B cell (primary cell): ENCODE measurements at regions not wholly inside any gene's neighbourhood (a gene's known extent, or its start where the extent isn't known, plus 50 kb on each side); places are given as distances from the start of the nearest gene placed in this dataset.

ENCODE experiments used
- ATAC-seq: fragments of 200-7000 bp; cut with Tn5 transposase; one replicate; pipeline ENCODE4 v1.10.0; 2021; ENCODE audit warnings: low read depth, mild to moderate bottlenecking, moderate number of reproducible peaks, moderate library complexity
- CTCF ChIA-PET: fragments of 350-600 bp; sonication (Branson Sonifier 250); formaldehyde crosslinking; loops from one replicate; lab custom pipeline; 2021; ENCODE audit warnings: antibody characterized with exemption, inconsistent platforms; lab: Charles Lee
- POLR2A ChIA-PET: fragments of 350-600 bp; sonication (Branson Sonifier 250); formaldehyde crosslinking; loops from one replicate; lab custom pipeline; 2021; ENCODE audit warnings: antibody characterized with exemption; lab: Charles Lee
- DNase-seq: peaks from one replicate; pipeline ENCODE4 v3.0.0; 2013
- H2AFZ ChIP-seq: 2 replicates; pipeline ENCODE4 v1.6.1; 2012; ENCODE audit warnings: mild to moderate bottlenecking, low read depth, low read length; ENCODE audit not compliant: insufficient read depth, poor library complexity, severe bottlenecking
- H3K27ac ChIP-seq, 2 donors: 1 replicate in 1 of 2; 2 replicates in 1 of 2; pipeline ENCODE4 v1.5.1; 2012 to 2013; ENCODE audit warnings: low read length in 2 of 2, mild to moderate bottlenecking in 2 of 2, moderate library complexity in 1 of 2
- H3K27me3 ChIP-seq, 4 experiments: fragments of 200-600 bp in 1 of 4; sonication (generic) in 1 of 4; replicated peaks in 1 of 4; 1 replicate in 2 of 4; 2 replicates in 2 of 4; pipeline versions ENCODE4 v1.6.1 to v1.7.0; 2013 to 2016; ENCODE audit warnings: low read length in 3 of 4, mild to moderate bottlenecking in 2 of 4, mixed read lengths in 1 of 4, moderate library complexity in 1 of 4; ENCODE audit not compliant: insufficient read depth in 4 of 4, control insufficient read depth in 3 of 4; ENCODE audit errors: control extremely low read depth in 1 of 4
- H3K36me3 ChIP-seq, 2 experiments: replicated peaks in 1 of 2; 1 replicate in 1 of 2; 2 replicates in 1 of 2; pipeline versions ENCODE4 v1.6.1 to v1.7.1; 2013; ENCODE audit warnings: low read length in 1 of 2; ENCODE audit not compliant: insufficient read depth in 2 of 2, control insufficient read depth in 1 of 2; ENCODE audit errors: control extremely low read depth in 1 of 2, extremely low read depth in 1 of 2
- H3K4me1 ChIP-seq, 2 donors: fragments of 200-600 bp in 1 of 2; sonication (generic) in 1 of 2; 1 replicate in 1 of 2; 2 replicates in 1 of 2; pipeline versions ENCODE4 v1.5.1 to v1.6.1; 2013 to 2017; ENCODE audit warnings: low read length in 2 of 2; ENCODE audit not compliant: control insufficient read depth in 2 of 2, insufficient read depth in 2 of 2
- H3K4me2 ChIP-seq: replicated peaks from 2 replicates; pipeline ENCODE3; 2012; ENCODE audit warnings: mild to moderate bottlenecking, low read depth, low read length; ENCODE audit not compliant: poor library complexity, severe bottlenecking
- H3K4me3 ChIP-seq, 5 experiments: fragments of 200-600 bp in 1 of 5; sonication (generic) in 1 of 5; 1 replicate in 3 of 5; 2 replicates in 2 of 5; pipeline versions ENCODE4 v1.5.1 to v1.7.0; 2011 to 2016; ENCODE audit warnings: low read length in 4 of 5, mild to moderate bottlenecking in 4 of 5, low read depth in 2 of 5, control low read depth in 1 of 5, moderate library complexity in 1 of 5; ENCODE audit not compliant: insufficient read depth in 1 of 5; ENCODE audit errors: control extremely low read depth in 1 of 5, extremely low read depth in 1 of 5
- H3K79me2 ChIP-seq: fragments of 200-600 bp; sonication (generic); one replicate; pipeline ENCODE4 v1.6.0; 2016; ENCODE audit warnings: low read length; ENCODE audit not compliant: control insufficient read depth, insufficient read depth
- H3K9ac ChIP-seq: fragments of 200-600 bp; sonication (generic); 2 replicates; pipeline ENCODE4 v1.6.1; 2017; ENCODE audit warnings: mild to moderate bottlenecking, low read length, moderate library complexity
- H3K9me3 ChIP-seq, 3 donors: one replicate each; pipeline versions ENCODE4 v1.6.1 to v1.7.1; 2013; ENCODE audit warnings: low read length in 2 of 3; ENCODE audit not compliant: control insufficient read depth in 2 of 3, insufficient read depth in 1 of 3; ENCODE audit errors: control extremely low read depth in 1 of 3
- H4K20me1 ChIP-seq: 2 replicates; pipeline ENCODE4 v1.6.0; 2012; ENCODE audit warnings: mild to moderate bottlenecking, low read length; ENCODE audit not compliant: insufficient read depth, control insufficient read depth, poor library complexity, severe bottlenecking
- H3K27ac Mint-ChIP-seq: one replicate; pipeline ENCODE4 v1.8.0; 2021; ENCODE audit warnings: mixed read lengths
- H3K27me3 Mint-ChIP-seq: one replicate; pipeline ENCODE4 v1.8.0; 2021; ENCODE audit warnings: mixed read lengths
- H3K4me1 Mint-ChIP-seq: one replicate; pipeline ENCODE4 v1.8.0; 2021; ENCODE audit warnings: mixed read lengths
- H3K4me3 Mint-ChIP-seq: one replicate; pipeline ENCODE4 v1.8.0; 2021; ENCODE audit warnings: mixed read lengths
- H3K9me3 Mint-ChIP-seq: one replicate; pipeline ENCODE4 v1.8.0; 2022; ENCODE audit warnings: mixed read lengths; ENCODE audit not compliant: insufficient read depth
- EZH2 ChIP-seq: IDR thresholded peaks from 2 replicates; pipeline ENCODE4 v1.6.1; 2012; ENCODE audit warnings: borderline replicate concordance, low read depth, mild to moderate bottlenecking, moderate library complexity, low read length; ENCODE audit not compliant: insufficient read depth, poor library complexity, severe bottlenecking
- WGBS: methylation state at CpG from one replicate; pipeline ENCODE4 v1.1.5; 2013; ENCODE audit warnings: missing lambda C conversion rate; ENCODE audit not compliant: insufficient coverage; 5-methylcytosine and 5-hydroxymethylcytosine counted together
- intact Hi-C: fragments of 100-400 bp; cut with micrococcal nuclease; formaldehyde crosslinking; loops from one replicate; pipeline ENCODE4 v1.10.0; 2022
- TF ChIP-seq, protein P1 (sequence below): fragments of 200-600 bp; IDR thresholded peaks from one replicate; pipeline ENCODE4 v1.8.0; 2022; ENCODE audit warnings: antibody characterized with exemption, mild to moderate bottlenecking

DNA sequence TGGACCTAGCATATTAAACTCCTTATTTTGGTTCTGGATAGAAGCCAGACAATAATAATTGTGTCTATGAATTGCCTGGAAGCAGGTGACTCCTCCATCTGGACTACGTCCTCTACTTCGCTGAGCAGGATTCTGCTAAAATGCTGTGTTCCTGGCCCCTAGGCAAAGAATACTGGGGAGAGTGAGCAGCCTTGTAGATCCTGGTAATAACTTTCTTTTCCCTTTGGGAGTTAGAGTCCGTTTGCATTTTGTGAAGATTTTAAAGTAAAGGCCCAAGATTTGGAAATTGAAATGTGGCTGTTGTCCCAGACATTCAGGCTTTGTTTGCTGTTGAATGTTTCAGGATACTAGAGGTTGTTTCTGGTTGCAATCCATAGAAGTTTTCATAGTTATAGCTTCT is 511.9 kb upstream of the KLF12 start:
- Mint-ChIP-seq H3K4me1 (no peaks in the 10 kb centered on the region), H3K27me3 (no peaks in the 10 kb centered on the region), H3K4me3 (no peak overlapping the region), H3K9me3 (no peaks in the 10 kb centered on the region), H3K27ac (no peak overlapping the region)
- DNase-seq (no peak), ATAC-seq (no peak)
- Histone ChIP-seq H3K9me3 (no peaks in the 10 kb centered on the region), H3K79me2 (no peaks in the 10 kb centered on the region), H3K9ac (no peak overlapping the region), H3K27me3 (no peaks in the 10 kb centered on the region), H3K36me3 (no peaks in the 10 kb centered on the region), H2AFZ (no peak overlapping the region), H3K4me2 (no peak overlapping the region), H3K4me1 (no peaks in the 10 kb centered on the region), H4K20me1 (no peaks in the 10 kb centered on the region), H3K4me3 (no peak overlapping the region), H3K27ac (no peak overlapping the region)
- 87% methylated on average over 3 of the region's 3 CpGs for WGBS
- POLR2A ChIA-PET = no interaction called here
- intact Hi-C loops = no loop called here
- CTCF ChIA-PET = no interaction called here
- TF ChIP-seq, protein P1, sequence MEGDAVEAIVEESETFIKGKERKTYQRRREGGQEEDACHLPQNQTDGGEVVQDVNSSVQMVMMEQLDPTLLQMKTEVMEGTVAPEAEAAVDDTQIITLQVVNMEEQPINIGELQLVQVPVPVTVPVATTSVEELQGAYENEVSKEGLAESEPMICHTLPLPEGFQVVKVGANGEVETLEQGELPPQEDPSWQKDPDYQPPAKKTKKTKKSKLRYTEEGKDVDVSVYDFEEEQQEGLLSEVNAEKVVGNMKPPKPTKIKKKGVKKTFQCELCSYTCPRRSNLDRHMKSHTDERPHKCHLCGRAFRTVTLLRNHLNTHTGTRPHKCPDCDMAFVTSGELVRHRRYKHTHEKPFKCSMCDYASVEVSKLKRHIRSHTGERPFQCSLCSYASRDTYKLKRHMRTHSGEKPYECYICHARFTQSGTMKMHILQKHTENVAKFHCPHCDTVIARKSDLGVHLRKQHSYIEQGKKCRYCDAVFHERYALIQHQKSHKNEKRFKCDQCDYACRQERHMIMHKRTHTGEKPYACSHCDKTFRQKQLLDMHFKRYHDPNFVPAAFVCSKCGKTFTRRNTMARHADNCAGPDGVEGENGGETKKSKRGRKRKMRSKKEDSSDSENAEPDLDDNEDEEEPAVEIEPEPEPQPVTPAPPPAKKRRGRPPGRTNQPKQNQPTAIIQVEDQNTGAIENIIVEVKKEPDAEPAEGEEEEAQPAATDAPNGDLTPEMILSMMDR = no peak
- no peak for TF ChIP-seq EZH2

DNA sequence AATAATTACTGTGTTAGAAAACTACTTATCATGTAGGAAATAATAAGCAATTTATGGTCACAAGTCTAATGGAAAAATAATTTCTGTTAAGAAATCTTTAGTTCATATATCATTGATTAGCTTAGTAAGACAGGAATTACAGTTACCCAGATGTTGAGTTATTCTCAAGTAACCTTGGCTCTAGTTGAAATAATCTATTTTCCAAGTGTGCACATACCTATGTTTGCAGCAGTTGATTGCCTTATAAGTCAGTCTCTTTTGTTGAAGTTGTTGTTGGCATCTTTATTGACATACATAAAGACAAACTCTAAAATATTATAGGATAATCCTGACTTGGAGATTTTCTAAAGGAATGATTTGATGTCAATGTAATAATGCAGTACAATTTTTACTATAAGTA is 511.4 kb upstream of the KLF12 start:
- Histone ChIP-seq H3K27ac (no peak overlapping the region), H2AFZ (no peak overlapping the region), H3K4me2 (no peak overlapping the region), H3K79me2 (no peaks in the 10 kb centered on the region), H3K9ac (no peak overlapping the region), H3K27me3 (no peaks in the 10 kb centered on the region), H3K36me3 (no peaks in the 10 kb centered on the region), H4K20me1 (no peaks in the 10 kb centered on the region), H3K4me3 (no peak overlapping the region), H3K4me1 (no peaks in the 10 kb centered on the region), H3K9me3 (no peaks in the 10 kb centered on the region)
- Mint-ChIP-seq H3K27me3 (no peaks in the 10 kb centered on the region), H3K9me3 (no peaks in the 10 kb centered on the region), H3K4me3 (no peak overlapping the region), H3K27ac (no peak overlapping the region), H3K4me1 (no peaks in the 10 kb centered on the region)
- no peak for DNase-seq
- ChIA-PET POLR2A (no interaction called here), CTCF (no interaction called here)
- intact Hi-C loops = no loop called here
- ATAC-seq = no peak
- TF ChIP-seq, protein P1 = no peak
- TF ChIP-seq EZH2 = no peak
